Endothelial cell of umbilical vein (primary cell): ENCODE measurements at regions not wholly inside any gene's neighbourhood (a gene's known extent, or its start where the extent isn't known, plus 50 kb on each side); places are given as distances from the start of the nearest gene placed in this dataset.

Source experiments
- BruUV-seq: library from RNA; stranded (reverse); fragments of 400-500 nt; replicated peaks from 2 replicates; lab custom pipeline; 2021; lab: Mats Ljungman, UMichigan
- CTCF ChIA-PET: fragments of 300-600, 350-600 bp; sonication (Branson Sonifier 250); formaldehyde crosslinking; loops from one replicate; lab custom pipeline; 2021; ENCODE audit warnings: antibody characterized with exemption, inconsistent platforms; lab: Charles Lee
- POLR2A ChIA-PET: fragments of 300-600, 350-600 bp; sonication (Branson Sonifier 250); formaldehyde crosslinking; loops from one replicate; lab custom pipeline; 2021; ENCODE audit warnings: antibody characterized with exemption, inconsistent platforms; lab: Charles Lee
- DNase-seq: peaks from one replicate; pipeline ENCODE4 v3.0.0-alpha.2; 2011; ENCODE audit warnings: low read depth, low spot score
- FAIRE-seq: peaks from 2 replicates; lab custom pipeline; 2011; peaks lifted over from hg19 to GRCh38; lab: Jason Lieb, UNC
- H2AFZ ChIP-seq: 2 replicates; pipeline ENCODE4 v1.6.0; 2012; ENCODE audit warnings: low read depth, low read length, control low read depth, inconsistent platforms
- H3K27ac ChIP-seq: 2 replicates; pipeline ENCODE4 v1.5.1; 2011; ENCODE audit warnings: low read depth, mild to moderate bottlenecking, control low read depth, low read length, moderate library complexity; ENCODE audit not compliant: insufficient read depth
- H3K27me3 ChIP-seq, 2 experiments: 2 replicates each; pipeline versions ENCODE4 v1.6.0 to v1.6.1; 2011; ENCODE audit warnings: low read length in 2 of 2, mixed read lengths in 1 of 2; ENCODE audit not compliant: control insufficient read depth in 2 of 2, insufficient read depth in 2 of 2
- H3K36me3 ChIP-seq, 2 experiments: 2 replicates in 1 of 2; 3 replicates in 1 of 2; pipeline ENCODE4 v1.5.1; 2011; ENCODE audit warnings: low read length in 2 of 2, mild to moderate bottlenecking in 1 of 2, moderate library complexity in 1 of 2; ENCODE audit not compliant: control insufficient read depth in 2 of 2, insufficient read depth in 2 of 2; ENCODE audit errors: extremely low read depth in 1 of 2
- H3K4me1 ChIP-seq: 3 replicates; pipeline ENCODE4 v1.5.1; 2011; ENCODE audit warnings: mild to moderate bottlenecking, low read length; ENCODE audit not compliant: control insufficient read depth, insufficient read depth; ENCODE audit errors: extremely low read depth
- H3K4me2 ChIP-seq: 2 replicates; pipeline ENCODE4 v1.6.1; 2011; ENCODE audit warnings: low read length, control low read depth, mixed read lengths; ENCODE audit not compliant: insufficient read depth
- H3K4me3 ChIP-seq, 3 experiments: fragments of 200-600 bp in 1 of 3; sonication (generic), shearing (Covaris generic) in 1 of 3; replicated peaks in 1 of 3; 2 replicates each; pipeline ENCODE4 v1.5.1; 2011 to 2016; ENCODE audit warnings: control low read depth in 3 of 3, low read length in 3 of 3, mild to moderate bottlenecking in 2 of 3, inconsistent platforms in 1 of 3, low read depth in 1 of 3, moderate library complexity in 1 of 3; ENCODE audit not compliant: insufficient read depth in 1 of 3
- H3K79me2 ChIP-seq: 2 replicates; pipeline ENCODE4 v1.6.0; 2012; ENCODE audit warnings: low read length, inconsistent platforms; ENCODE audit not compliant: control insufficient read depth, insufficient read depth
- H3K9ac ChIP-seq: replicated peaks from 2 replicates; pipeline ENCODE3; 2011; ENCODE audit warnings: low read length, control low read depth; ENCODE audit not compliant: insufficient read depth; ENCODE audit errors: extremely low read depth
- H3K9me1 ChIP-seq: replicated peaks from 3 replicates; pipeline ENCODE4 v1.6.0; 2011; ENCODE audit warnings: mild to moderate bottlenecking, low read length; ENCODE audit not compliant: control insufficient read depth, insufficient read depth; ENCODE audit errors: extremely low read depth
- H3K9me3 ChIP-seq: replicated peaks from 2 replicates; pipeline ENCODE4 v1.5.1; 2012; ENCODE audit warnings: low read length, inconsistent platforms; ENCODE audit not compliant: control insufficient read depth, insufficient read depth
- H4K20me1 ChIP-seq: replicated peaks from 2 replicates; pipeline ENCODE3; 2011; ENCODE audit warnings: mild to moderate bottlenecking, low read length; ENCODE audit not compliant: control insufficient read depth, insufficient read depth; ENCODE audit errors: extremely low read depth
- CTCF ChIP-seq, 2 donors: IDR thresholded peaks; 1 replicate in 1 of 2; 2 replicates in 1 of 2; pipeline ENCODE4 v1.5.1; 2011; ENCODE audit warnings: low read length in 2 of 2, mild to moderate bottlenecking in 2 of 2, moderate library complexity in 2 of 2, control low read depth in 1 of 2, inconsistent platforms in 1 of 2, low read depth in 1 of 2; ENCODE audit not compliant: insufficient read depth in 1 of 2; ENCODE audit errors: extremely low read depth in 1 of 2
- GATA2 ChIP-seq: IDR thresholded peaks from 2 replicates; pipeline ENCODE4 v1.7.0; 2011; ENCODE audit warnings: low read depth, mild to moderate bottlenecking, moderate library complexity, mixed read lengths, low read length; ENCODE audit not compliant: insufficient read length, insufficient read depth
- JUN ChIP-seq: IDR thresholded peaks from 2 replicates; pipeline ENCODE4 v1.6.1; 2011; ENCODE audit warnings: borderline replicate concordance, low read depth; ENCODE audit not compliant: insufficient read length, insufficient read depth
- MYC ChIP-seq: IDR thresholded peaks from one replicate; pipeline ENCODE4 v1.6.1; 2011; ENCODE audit warnings: mild to moderate bottlenecking, low read depth, low read length
- POLR2A ChIP-seq: IDR thresholded peaks from 2 replicates; pipeline ENCODE4 v1.6.1; 2012; ENCODE audit warnings: low read depth, mild to moderate bottlenecking, control low read depth, low read length
- dilution Hi-C: fragments of 300-500 bp; cut with MboI; formaldehyde crosslinking; loops from one replicate; pipeline ENCODE4 v1.15.0; 2019; ENCODE audit warnings: low sequenced_read_pairs; ENCODE audit not compliant: extremely low pct_ligation_motif_present
- intact Hi-C: fragments of 100-400 bp; cut with micrococcal nuclease; formaldehyde crosslinking; loops from one replicate; pipeline ENCODE4 v1.10.0; 2022

- no peaks in the 10 kb centered on the region for H4K20me1 ChIP-seq
- no peaks in the 10 kb centered on the region for H3K9me3 ChIP-seq
- no peak overlapping the region for H3K9ac ChIP-seq
- no peak overlapping the region for H3K4me3 ChIP-seq
- no peak for TF ChIP-seq JUN
- TF ChIP-seq POLR2A: no peak
- TF ChIP-seq MYC: no peak
- TF ChIP-seq CTCF (IDR thresholded peaks at IDR 0.05; ENCODE audit: extremely low read depth in 1 of 2, insufficient read depth in 1 of 2, low read depth in 1 of 2, low read length in 2 of 2): no peak
- TF ChIP-seq GATA2: no peak
- no peak overlapping the region for H3K27ac ChIP-seq
- BruUV-seq: no TSS peak
- no peaks in the 10 kb centered on the region for H3K27me3 ChIP-seq
- ChIA-PET CTCF (interaction anchor here (1.1 to 1.9 kb wide), 4 partner anchors 9 to 278 kb away, joined by 4 to 7 read pairs (median 4); no protein-coding TSS in a partner anchor), POLR2A (no interaction called here)
- dilution Hi-C loops: no loop called here
- H3K4me2 ChIP-seq: no peak overlapping the region
- peaks cover 6 to 12% of the 10 kb centered on the region in 2 experiments for H3K36me3 ChIP-seq
- FAIRE-seq (no peak), DNase-seq (no peak)
- H3K4me1 ChIP-seq: peaks cover 2% of the 10 kb centered on the region
- H3K9me1 ChIP-seq: no peaks in the 10 kb centered on the region
- H3K79me2 ChIP-seq: no peaks in the 10 kb centered on the region
- H2AFZ ChIP-seq: no peak overlapping the region
- intact Hi-C loops: no loop called here
Observed at GRCh38 chr2:215652388-215652787, 216.5 kb upstream of the FN1 start.

- Histone ChIP-seq H3K4me2 (no peak overlapping the region), H2AFZ (no peak overlapping the region), H3K9me3 (no peaks in the 10 kb centered on the region), H3K27ac (no peak overlapping the region), H3K27me3 (no peaks in the 10 kb centered on the region), H3K4me1 (no peaks in the 10 kb centered on the region), H3K79me2 (no peaks in the 10 kb centered on the region), H4K20me1 (no peaks in the 10 kb centered on the region), H3K9ac (no peak overlapping the region), H3K9me1 (no peaks in the 10 kb centered on the region), H3K36me3 (peaks cover 3 to 9% of the 10 kb centered on the region in 2 experiments), H3K4me3 (no peak overlapping the region)
- TF ChIP-seq CTCF (IDR thresholded peaks at IDR 0.05; ENCODE audit: extremely low read depth in 1 of 2, insufficient read depth in 1 of 2, low read depth in 1 of 2, low read length in 2 of 2): no peak
- DNase-seq (no peak), FAIRE-seq (no peak)
- POLR2A ChIA-PET: no interaction called here
- CTCF ChIA-PET: no interaction called here
- BruUV-seq: no TSS peak
- intact Hi-C loops: no loop called here
- dilution Hi-C loops: no loop called here
Observed at GRCh38 chr2:215651412-215651811, 215.5 kb upstream of the FN1 start.
